Right atrium auricular region (tissue), 2 donors: ENCODE measurements at regions not wholly inside any gene's neighbourhood (a gene's known extent, or its start where the extent isn't known, plus 50 kb on each side); places are given as distances from the start of the nearest gene placed in this dataset.

Source experiments
- DNase-seq: peaks from one replicate; pipeline ENCODE4 v3.0.0-alpha.2; 2019; ENCODE audit warnings: low spot score
- H3K27ac ChIP-seq, 2 donors: fragments of 200-600 bp; sonication (generic); 1 replicate in 1 of 2; 2 replicates in 1 of 2; pipeline ENCODE4 v1.5.1; 2016 to 2019
- H3K27me3 ChIP-seq, 2 donors: fragments of 200-600 bp; sonication (generic); one replicate each; pipeline versions ENCODE4 v1.5.1 to v1.6.0; 2017 to 2019
- H3K36me3 ChIP-seq: fragments of 200-600 bp; sonication (generic); one replicate; pipeline ENCODE4 v1.5.1; 2016
- H3K4me1 ChIP-seq, 2 donors: fragments of 200-600 bp; sonication (generic); one replicate each; pipeline versions ENCODE4 v1.5.1 to v1.6.0; 2017 to 2019
- H3K4me3 ChIP-seq, 2 donors: fragments of 200-600 bp; sonication (generic); 1 replicate in 1 of 2; 2 replicates in 1 of 2; pipeline ENCODE4 v1.5.1; 2017 to 2019; ENCODE audit warnings: mild to moderate bottlenecking in 1 of 2, moderate library complexity in 1 of 2
- H3K9me3 ChIP-seq, 2 donors: fragments of 200-600 bp; sonication (generic); one replicate each; pipeline ENCODE4 v1.5.1; 2019
- TF ChIP-seq, protein P1 (sequence below), 2 donors: fragments of 200-600 bp; sonication (generic); IDR thresholded peaks; one replicate each; pipeline ENCODE4 v1.5.1; 2019; ENCODE audit warnings: antibody characterized with exemption in 2 of 2

DNA sequence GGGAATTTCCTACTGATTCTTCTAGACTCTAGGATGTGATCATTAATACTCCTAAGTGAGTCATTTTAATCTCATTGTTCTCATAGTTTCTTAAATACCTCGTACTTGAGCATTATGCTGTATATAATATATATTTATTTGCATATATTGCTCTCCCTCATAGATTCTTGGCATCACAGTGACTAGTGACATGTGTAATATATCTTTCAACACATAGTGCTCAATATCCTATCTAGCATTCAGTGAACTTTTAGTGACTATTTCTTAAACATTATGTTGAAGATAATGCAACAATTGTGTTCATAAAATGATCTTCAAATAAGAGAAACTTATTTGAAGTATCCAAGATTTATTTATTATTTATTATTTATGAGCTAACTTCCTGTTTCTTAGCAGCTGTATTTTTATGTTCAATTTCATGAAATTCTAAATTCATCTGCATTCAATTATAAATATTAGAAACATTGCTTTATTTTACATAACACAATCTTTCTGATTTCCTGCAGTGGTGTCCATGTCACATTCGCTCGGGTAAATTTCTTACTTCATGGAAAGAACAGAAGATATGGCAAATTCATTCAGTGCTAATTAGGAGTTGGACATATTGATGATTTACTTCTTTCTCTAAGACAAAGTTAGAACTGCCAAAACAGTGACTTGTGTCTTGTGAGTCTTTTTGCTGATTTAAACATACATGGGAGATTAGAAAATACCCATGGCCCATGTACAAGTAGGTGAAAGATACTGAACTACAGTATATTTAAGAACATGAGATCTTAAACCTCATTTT is 1095.5 kb upstream of the IGFBP7 start:
- DNase-seq = no peak
- TF ChIP-seq, protein P1, sequence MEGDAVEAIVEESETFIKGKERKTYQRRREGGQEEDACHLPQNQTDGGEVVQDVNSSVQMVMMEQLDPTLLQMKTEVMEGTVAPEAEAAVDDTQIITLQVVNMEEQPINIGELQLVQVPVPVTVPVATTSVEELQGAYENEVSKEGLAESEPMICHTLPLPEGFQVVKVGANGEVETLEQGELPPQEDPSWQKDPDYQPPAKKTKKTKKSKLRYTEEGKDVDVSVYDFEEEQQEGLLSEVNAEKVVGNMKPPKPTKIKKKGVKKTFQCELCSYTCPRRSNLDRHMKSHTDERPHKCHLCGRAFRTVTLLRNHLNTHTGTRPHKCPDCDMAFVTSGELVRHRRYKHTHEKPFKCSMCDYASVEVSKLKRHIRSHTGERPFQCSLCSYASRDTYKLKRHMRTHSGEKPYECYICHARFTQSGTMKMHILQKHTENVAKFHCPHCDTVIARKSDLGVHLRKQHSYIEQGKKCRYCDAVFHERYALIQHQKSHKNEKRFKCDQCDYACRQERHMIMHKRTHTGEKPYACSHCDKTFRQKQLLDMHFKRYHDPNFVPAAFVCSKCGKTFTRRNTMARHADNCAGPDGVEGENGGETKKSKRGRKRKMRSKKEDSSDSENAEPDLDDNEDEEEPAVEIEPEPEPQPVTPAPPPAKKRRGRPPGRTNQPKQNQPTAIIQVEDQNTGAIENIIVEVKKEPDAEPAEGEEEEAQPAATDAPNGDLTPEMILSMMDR (IDR thresholded peaks at IDR 0.05) = no peak
- Histone ChIP-seq H3K4me3 (no peak overlapping the region), H3K27ac (no peak overlapping the region), H3K9me3 (no peaks in the 10 kb centered on the region), H3K27me3 (no peaks in the 10 kb centered on the region), H3K4me1 (no peaks in the 10 kb centered on the region), H3K36me3 (no peaks in the 10 kb centered on the region)

DNA sequence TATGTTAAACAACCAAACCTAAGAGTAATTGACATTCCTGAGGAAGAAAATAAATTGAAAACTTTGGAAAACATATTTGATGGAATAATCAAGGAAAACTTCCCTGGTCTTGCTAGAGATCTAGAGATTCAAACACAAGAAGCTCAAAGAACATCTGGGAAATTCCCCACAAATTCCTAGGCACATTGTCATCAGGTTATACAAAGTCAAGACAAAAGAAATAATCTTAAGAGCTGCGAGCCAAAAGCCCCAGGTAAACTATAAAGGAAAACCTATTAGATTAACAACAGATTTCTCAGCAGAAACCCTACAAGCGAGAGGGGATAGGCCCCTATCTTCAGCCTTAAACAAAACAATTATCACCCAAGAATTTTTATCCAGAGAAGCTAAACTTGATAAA is 1082.0 kb upstream of the IGFBP7 start:
- no peak for DNase-seq
- Histone ChIP-seq H3K9me3 (no peaks in the 10 kb centered on the region), H3K4me3 (no peak overlapping the region), H3K4me1 (no peaks in the 10 kb centered on the region), H3K27ac (no peak overlapping the region), H3K27me3 (no peaks in the 10 kb centered on the region), H3K36me3 (no peaks in the 10 kb centered on the region)
- TF ChIP-seq, protein P1 (IDR thresholded peaks at IDR 0.05) = no peak

DNA sequence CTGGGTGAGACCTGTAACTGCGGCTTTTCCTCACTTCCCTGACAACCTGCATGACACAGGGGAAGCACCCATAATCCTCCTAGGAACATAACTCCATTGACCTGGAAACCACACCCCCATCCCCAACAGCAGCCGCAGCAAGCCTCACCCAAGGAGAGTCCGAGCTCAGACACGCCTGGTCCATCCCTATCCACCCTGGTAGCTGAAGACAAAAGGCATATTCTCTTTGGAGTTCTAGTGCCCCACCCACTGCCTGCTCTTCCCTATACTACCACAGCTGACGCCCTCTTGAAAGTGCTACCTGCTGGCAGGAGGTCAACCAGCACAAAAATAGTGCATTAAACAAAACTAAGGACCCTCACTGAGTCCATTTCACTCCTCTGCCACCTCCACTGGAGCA is 1080.9 kb upstream of the IGFBP7 start:
- TF ChIP-seq, protein P1 (IDR thresholded peaks at IDR 0.05) = no peak

DNA sequence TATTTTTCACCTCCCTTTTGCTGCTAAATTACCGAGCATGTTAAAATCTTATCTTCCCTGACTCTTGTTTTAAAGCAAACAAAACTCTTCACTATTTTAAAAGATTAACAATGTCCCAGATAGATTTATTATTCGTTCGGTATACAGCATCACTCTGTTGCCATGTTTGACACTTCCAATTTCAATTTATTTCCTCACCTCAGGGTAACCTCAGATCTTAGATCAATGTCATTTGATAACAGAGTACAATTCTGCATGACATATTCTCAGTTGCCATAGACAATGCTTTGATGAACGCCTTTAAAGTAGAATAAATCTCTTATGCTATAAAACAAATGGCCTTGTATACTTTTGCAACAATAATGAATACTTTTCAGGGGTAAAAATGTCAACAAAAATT is 1078.1 kb upstream of the IGFBP7 start:
- Histone ChIP-seq H3K27ac (no peak overlapping the region), H3K36me3 (no peaks in the 10 kb centered on the region), H3K9me3 (no peaks in the 10 kb centered on the region), H3K27me3 (no peaks in the 10 kb centered on the region), H3K4me1 (no peaks in the 10 kb centered on the region), H3K4me3 (no peak overlapping the region)
- no peak for DNase-seq
- TF ChIP-seq, protein P1 (IDR thresholded peaks at IDR 0.05) = no peak

More for the DNA sequence above, 1080.9 kb upstream of the IGFBP7 start:
- Histone ChIP-seq H3K4me3 (no peak overlapping the region), H3K27me3 (no peaks in the 10 kb centered on the region), H3K36me3 (no peaks in the 10 kb centered on the region), H3K27ac (no peak overlapping the region), H3K4me1 (no peaks in the 10 kb centered on the region), H3K9me3 (no peaks in the 10 kb centered on the region)
- no peak for DNase-seq

DNA sequence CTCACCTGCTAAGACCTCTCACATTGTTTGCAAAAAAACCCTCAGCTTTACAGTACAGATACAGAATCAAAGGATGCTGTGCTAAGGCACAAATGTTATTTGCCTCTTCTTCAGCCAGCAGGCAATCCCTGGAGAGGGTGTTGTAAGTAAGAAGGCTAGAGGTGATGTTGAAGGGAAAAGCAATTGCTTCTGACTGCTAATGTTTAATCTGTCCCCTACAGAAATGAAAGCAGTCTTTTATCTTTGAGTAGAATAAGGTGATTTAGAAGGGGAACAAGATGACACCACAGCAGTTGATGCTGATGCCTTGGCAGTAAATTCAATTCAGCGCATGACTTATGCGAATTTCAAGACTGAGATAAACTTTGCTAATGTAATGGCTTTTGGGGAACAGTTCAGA is 1064.8 kb upstream of the IGFBP7 start:
- TF ChIP-seq, protein P1 (IDR thresholded peaks at IDR 0.05) = no peak
- no peaks in the 10 kb centered on the region for H3K27me3 ChIP-seq
- H3K27ac ChIP-seq = no peak overlapping the region
- H3K9me3 ChIP-seq = no peaks in the 10 kb centered on the region
- H3K4me1 ChIP-seq = no peaks in the 10 kb centered on the region
- DNase-seq = no peak
- no peak overlapping the region for H3K4me3 ChIP-seq
- H3K36me3 ChIP-seq = no peaks in the 10 kb centered on the region

DNA sequence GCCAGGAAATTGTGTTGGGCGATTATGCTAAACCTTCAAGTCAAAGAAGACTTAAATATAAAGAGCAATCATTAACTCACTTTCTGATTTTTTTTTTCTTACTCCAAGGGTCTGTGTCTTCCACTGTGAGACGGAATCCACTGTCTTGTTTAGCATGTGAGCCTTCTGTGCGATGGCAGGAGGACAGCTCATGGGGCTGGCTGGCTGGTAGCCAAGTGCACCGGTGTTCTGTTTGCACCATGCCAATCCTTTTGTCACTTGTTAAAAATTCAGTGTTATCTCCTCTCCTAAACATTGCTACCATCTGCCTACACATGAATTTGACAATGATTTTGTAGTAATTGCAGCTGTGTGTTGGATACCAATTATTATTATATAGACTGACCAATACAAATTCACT is 1056.3 kb upstream of the IGFBP7 start:
- no peak overlapping the region for H3K4me3 ChIP-seq
- H3K27ac ChIP-seq = no peak overlapping the region
- H3K36me3 ChIP-seq = no peaks in the 10 kb centered on the region
- TF ChIP-seq, protein P1 (IDR thresholded peaks at IDR 0.05) = no peak
- no peak for DNase-seq
- H3K9me3 ChIP-seq = no peaks in the 10 kb centered on the region
- H3K27me3 ChIP-seq = no peaks in the 10 kb centered on the region
- no peaks in the 10 kb centered on the region for H3K4me1 ChIP-seq
